SK-N-SH treated with all-trans-retinoic acid at 6 μM for 48 hours (cell line): ENCODE measurements at regions not wholly inside any gene's neighbourhood (a gene's known extent, or its start where the extent isn't known, plus 50 kb on each side); places are given as distances from the start of the nearest gene placed in this dataset.

Experiments
- ATAC-seq: fragments of 200-7000 bp; cut with Tn5 transposase; 3 replicates; pipeline ENCODE4 v1.9.1; 2020; ENCODE audit warnings: mild to moderate bottlenecking, moderate library complexity
- CREB5 ChIP-seq: fragments of 250-450 bp; sonication (Bioruptor Pico); IDR thresholded peaks from 2 replicates; pipeline ENCODE4 v1.5.1; 2020; ENCODE audit warnings: low read depth, mild to moderate bottlenecking, moderate library complexity
- ISL1 ChIP-seq: fragments of 250-450 bp; sonication (Bioruptor Pico); IDR thresholded peaks from 2 replicates; pipeline ENCODE4 v2.1.2; 2022; ENCODE audit warnings: mild to moderate bottlenecking, moderate library complexity
- PATZ1 ChIP-seq: fragments of 250-450 bp; sonication (Bioruptor Pico); IDR thresholded peaks from 2 replicates; pipeline ENCODE4 v1.8.0; 2020; ENCODE audit warnings: mild to moderate bottlenecking, moderate library complexity, borderline replicate concordance
- PPARA ChIP-seq: fragments of 250-450 bp; sonication (Bioruptor Pico); IDR thresholded peaks from 2 replicates; pipeline ENCODE4 v1.5.0; 2020; ENCODE audit warnings: mild to moderate bottlenecking, borderline replicate concordance
- RARB ChIP-seq: fragments of 250-450 bp; sonication (Bioruptor Pico); IDR thresholded peaks from 2 replicates; pipeline ENCODE4 v1.8.0; 2021; ENCODE audit warnings: mild to moderate bottlenecking, moderate library complexity
- SNAI2 ChIP-seq: fragments of 250-450 bp; sonication (Bioruptor Pico); IDR thresholded peaks from 2 replicates; pipeline ENCODE4 v1.5.0; 2020; ENCODE audit warnings: mild to moderate bottlenecking, moderate library complexity
- TCF4 ChIP-seq: fragments of 250-450 bp; sonication (Bioruptor Pico); IDR thresholded peaks from 2 replicates; pipeline ENCODE4 v1.8.0; 2021; ENCODE audit warnings: mild to moderate bottlenecking, moderate library complexity, borderline replicate concordance
- TSHZ2 ChIP-seq: fragments of 250-450 bp; sonication (Bioruptor Pico); IDR thresholded peaks from 2 replicates; pipeline ENCODE4 v1.5.0; 2020; ENCODE audit warnings: mild to moderate bottlenecking, moderate library complexity
- ZFP3 ChIP-seq: fragments of 250-450 bp; sonication (Bioruptor Pico); IDR thresholded peaks from 2 replicates; pipeline ENCODE4 v1.5.0; 2020; ENCODE audit warnings: mild to moderate bottlenecking, moderate library complexity
- ZFP30 ChIP-seq: fragments of 450-650 bp; formaldehyde crosslinking; IDR thresholded peaks from 2 replicates; pipeline ENCODE4 v1.5.0; 2022; ENCODE audit warnings: mild to moderate bottlenecking, moderate library complexity
- ZNF70 ChIP-seq: fragments of 450-650 bp; formaldehyde crosslinking; IDR thresholded peaks from 2 replicates; pipeline ENCODE4 v1.5.0; 2020; ENCODE audit warnings: mild to moderate bottlenecking, moderate library complexity
- ZNF8 ChIP-seq: fragments of 450-650 bp; formaldehyde crosslinking; IDR thresholded peaks from 2 replicates; pipeline ENCODE4 v1.5.0; 2020; ENCODE audit warnings: mild to moderate bottlenecking, moderate library complexity
- TF ChIP-seq, protein P1 (sequence below): fragments of 250-450 bp; sonication (Bioruptor Pico); IDR thresholded peaks from 2 replicates; pipeline ENCODE4 v1.5.1; 2021; ENCODE audit warnings: mild to moderate bottlenecking, moderate library complexity
- TF ChIP-seq, protein P2 (sequence below): fragments of 250-450 bp; sonication (Bioruptor Pico); IDR thresholded peaks from 2 replicates; pipeline ENCODE4 v1.8.0; 2021; ENCODE audit warnings: low read depth, mild to moderate bottlenecking, moderate library complexity, borderline replicate concordance

- no peak for ATAC-seq
- TF ChIP-seq TCF4 (CRISPR knock-in tag): no peak
- no peak for TF ChIP-seq ZNF70 (CRISPR knock-in tag)
- TF ChIP-seq ZFP3: no peak
- no peak for TF ChIP-seq PATZ1
- TF ChIP-seq, protein P1, sequence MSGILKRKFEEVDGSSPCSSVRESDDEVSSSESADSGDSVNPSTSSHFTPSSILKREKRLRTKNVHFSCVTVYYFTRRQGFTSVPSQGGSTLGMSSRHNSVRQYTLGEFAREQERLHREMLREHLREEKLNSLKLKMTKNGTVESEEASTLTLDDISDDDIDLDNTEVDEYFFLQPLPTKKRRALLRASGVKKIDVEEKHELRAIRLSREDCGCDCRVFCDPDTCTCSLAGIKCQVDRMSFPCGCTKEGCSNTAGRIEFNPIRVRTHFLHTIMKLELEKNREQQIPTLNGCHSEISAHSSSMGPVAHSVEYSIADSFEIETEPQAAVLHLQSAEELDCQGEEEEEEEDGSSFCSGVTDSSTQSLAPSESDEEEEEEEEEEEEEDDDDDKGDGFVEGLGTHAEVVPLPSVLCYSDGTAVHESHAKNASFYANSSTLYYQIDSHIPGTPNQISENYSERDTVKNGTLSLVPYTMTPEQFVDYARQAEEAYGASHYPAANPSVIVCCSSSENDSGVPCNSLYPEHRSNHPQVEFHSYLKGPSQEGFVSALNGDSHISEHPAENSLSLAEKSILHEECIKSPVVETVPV: no peak
- TF ChIP-seq, protein P2, sequence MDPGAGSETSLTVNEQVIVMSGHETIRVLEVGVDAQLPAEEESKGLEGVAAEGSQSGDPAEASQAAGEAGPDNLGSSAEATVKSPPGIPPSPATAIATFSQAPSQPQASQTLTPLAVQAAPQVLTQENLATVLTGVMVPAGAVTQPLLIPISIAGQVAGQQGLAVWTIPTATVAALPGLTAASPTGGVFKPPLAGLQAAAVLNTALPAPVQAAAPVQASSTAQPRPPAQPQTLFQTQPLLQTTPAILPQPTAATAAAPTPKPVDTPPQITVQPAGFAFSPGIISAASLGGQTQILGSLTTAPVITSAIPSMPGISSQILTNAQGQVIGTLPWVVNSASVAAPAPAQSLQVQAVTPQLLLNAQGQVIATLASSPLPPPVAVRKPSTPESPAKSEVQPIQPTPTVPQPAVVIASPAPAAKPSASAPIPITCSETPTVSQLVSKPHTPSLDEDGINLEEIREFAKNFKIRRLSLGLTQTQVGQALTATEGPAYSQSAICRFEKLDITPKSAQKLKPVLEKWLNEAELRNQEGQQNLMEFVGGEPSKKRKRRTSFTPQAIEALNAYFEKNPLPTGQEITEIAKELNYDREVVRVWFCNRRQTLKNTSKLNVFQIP: no peak
- no peak for TF ChIP-seq ZNF8 (CRISPR knock-in tag)
- no peak for TF ChIP-seq ZFP30
- no peak for TF ChIP-seq PPARA (CRISPR knock-in tag)
Observed at GRCh38 chr6:12594530-12594893, 122.1 kb upstream of the PHACTR1 start.

DNA sequence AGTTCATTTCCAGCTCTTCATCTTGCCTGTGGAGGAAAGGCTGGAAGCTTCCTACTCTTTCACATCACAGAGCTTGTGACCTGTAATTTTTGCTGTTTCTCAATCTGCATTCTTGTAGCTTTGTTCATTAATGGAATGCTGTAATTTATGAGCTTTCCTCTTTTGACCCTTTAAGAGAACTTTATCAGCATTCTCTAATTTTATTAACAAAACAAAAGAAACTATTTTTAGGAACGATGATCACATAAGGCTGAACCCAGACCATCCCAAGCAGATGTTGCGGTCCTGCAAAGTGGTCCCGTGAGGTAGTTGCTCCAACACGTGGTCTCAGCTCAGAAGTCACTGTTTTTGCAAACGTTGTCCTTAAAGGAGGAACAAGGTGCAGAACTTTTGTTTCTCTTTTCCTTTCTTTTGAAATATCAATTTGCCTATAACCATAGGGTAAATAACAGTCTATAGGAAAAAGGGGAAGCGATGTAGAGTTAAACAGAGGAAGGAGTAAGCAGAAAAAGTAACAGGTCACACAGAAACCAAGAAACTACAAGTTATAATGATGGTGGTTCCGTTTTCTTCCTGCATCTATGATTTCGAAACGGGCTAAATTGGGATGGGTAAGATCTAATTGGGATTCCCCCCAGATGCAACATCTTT is 121.3 kb upstream of the PHACTR1 start:
- TF ChIP-seq PATZ1 (0 out of 2 replicates have a peak, but pooled peaks have one; percentile 57), ZFP3 (peak; percentile 20; the same call in 1 of the 2 replicates), ISL1 (CRISPR knock-in tag) (peak; percentile 98), TCF4 (CRISPR knock-in tag) (peak; percentile 71), SNAI2 (CRISPR knock-in tag) (0 out of 2 replicates have a peak, but pooled peaks have one; percentile 21), RARB (CRISPR knock-in tag) (no peak), TSHZ2 (CRISPR knock-in tag) (0 out of 2 replicates have a peak, but pooled peaks have one; percentile 54), ZFP30 (no peak), CREB5 (CRISPR knock-in tag) (peak; percentile 97)
- TF ChIP-seq, protein P2: no peak
- TF ChIP-seq, protein P1: 0 out of 2 replicates have a peak, but pooled peaks have one; percentile 21
- ATAC-seq: peak; percentile 44; the same call in 2 of the 3 replicates
